ENCODE measurements at regions not wholly inside any gene's neighbourhood (a gene's known extent, or its start where the extent isn't known, plus 50 kb on each side); places are given as distances from the start of the nearest gene placed in this dataset.

DNA sequence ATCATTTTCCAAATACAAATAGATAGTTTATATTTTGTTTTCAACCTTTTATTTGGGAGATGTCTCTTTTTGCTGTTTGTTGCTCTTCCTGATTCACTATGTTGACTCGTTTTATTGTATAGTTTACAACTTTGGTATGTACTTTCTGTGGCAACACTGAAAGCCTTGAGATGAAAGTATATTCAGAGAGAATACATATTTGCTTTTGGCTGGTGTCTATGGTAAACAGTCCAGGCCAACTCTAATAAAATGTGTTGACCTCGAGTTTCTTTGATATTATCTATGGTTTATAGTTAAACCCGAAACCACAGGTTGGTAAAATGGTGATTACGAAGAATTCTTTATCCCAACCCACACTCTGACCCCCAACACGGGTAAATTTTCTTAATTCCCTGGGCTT is 919.6 kb upstream of the MAP3K7 start:
- TF ChIP-seq, protein P1, sequence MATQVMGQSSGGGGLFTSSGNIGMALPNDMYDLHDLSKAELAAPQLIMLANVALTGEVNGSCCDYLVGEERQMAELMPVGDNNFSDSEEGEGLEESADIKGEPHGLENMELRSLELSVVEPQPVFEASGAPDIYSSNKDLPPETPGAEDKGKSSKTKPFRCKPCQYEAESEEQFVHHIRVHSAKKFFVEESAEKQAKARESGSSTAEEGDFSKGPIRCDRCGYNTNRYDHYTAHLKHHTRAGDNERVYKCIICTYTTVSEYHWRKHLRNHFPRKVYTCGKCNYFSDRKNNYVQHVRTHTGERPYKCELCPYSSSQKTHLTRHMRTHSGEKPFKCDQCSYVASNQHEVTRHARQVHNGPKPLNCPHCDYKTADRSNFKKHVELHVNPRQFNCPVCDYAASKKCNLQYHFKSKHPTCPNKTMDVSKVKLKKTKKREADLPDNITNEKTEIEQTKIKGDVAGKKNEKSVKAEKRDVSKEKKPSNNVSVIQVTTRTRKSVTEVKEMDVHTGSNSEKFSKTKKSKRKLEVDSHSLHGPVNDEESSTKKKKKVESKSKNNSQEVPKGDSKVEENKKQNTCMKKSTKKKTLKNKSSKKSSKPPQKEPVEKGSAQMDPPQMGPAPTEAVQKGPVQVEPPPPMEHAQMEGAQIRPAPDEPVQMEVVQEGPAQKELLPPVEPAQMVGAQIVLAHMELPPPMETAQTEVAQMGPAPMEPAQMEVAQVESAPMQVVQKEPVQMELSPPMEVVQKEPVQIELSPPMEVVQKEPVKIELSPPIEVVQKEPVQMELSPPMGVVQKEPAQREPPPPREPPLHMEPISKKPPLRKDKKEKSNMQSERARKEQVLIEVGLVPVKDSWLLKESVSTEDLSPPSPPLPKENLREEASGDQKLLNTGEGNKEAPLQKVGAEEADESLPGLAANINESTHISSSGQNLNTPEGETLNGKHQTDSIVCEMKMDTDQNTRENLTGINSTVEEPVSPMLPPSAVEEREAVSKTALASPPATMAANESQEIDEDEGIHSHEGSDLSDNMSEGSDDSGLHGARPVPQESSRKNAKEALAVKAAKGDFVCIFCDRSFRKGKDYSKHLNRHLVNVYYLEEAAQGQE (IDR thresholded peaks at IDR 0.05; ENCODE audit: borderline replicate concordance) = no peak
- TF ChIP-seq CTCF (IDR thresholded peaks at IDR 0.05; ENCODE audit: poor library complexity, severe bottlenecking) (no peak), POLR2AphosphoS5 (IDR thresholded peaks at IDR 0.05) (no peak), RAD21 (conservative IDR thresholded peaks at IDR 0.05) (no peak), EZH2 (IDR thresholded peaks at IDR 0.05; ENCODE audit: borderline replicate concordance, insufficient read depth, low read length, poor library complexity, severe bottlenecking) (no peak), TAF1 (IDR thresholded peaks at IDR 0.05; ENCODE audit: low read depth) (no peak)
